ENCODE measurements at regions not wholly inside any gene's neighbourhood (a gene's known extent, or its start where the extent isn't known, plus 50 kb on each side); places are given as distances from the start of the nearest gene placed in this dataset.
A peak's percentile ranks its signal among the peaks of the same experiment; 100 is the strongest.

GRCh38 chr6:63392092-63392724, 72.4 kb upstream of the LGSN start:
- Mint-ChIP-seq H3K4me3 (ENCODE audit: unreplicated experiment) (no peak overlapping the region), H3K36me3 (ENCODE audit: insufficient read depth, unreplicated experiment) (no peaks in the 10 kb centered on the region), H3K27ac (ENCODE audit: low read depth, unreplicated experiment) (no peak overlapping the region), H3K9me3 (ENCODE audit: unreplicated experiment) (no peaks in the 10 kb centered on the region), H3K27me3 (ENCODE audit: insufficient read depth, unreplicated experiment) (no peaks in the 10 kb centered on the region), H3K4me1 (ENCODE audit: insufficient read depth, unreplicated experiment) (no peaks in the 10 kb centered on the region)
- ChIA-PET POLR2A (no interaction called here), CTCF (no interaction called here)
- DNase-seq (ENCODE audit: unreplicated experiment): no peak
- TF ChIP-seq CTCF (IDR thresholded peaks at IDR 0.05; ENCODE audit: unreplicated experiment): no peak
- BruUV-seq (replicated peaks): no TSS peak
- intact Hi-C loops (cut with micrococcal nuclease): no loop called here

GRCh38 chr6:63394656-63395308, 75.0 kb upstream of the LGSN start:
- TF ChIP-seq CTCF (IDR thresholded peaks at IDR 0.05; ENCODE audit: unreplicated experiment): no peak
- no peak overlapping the region for H3K4me3 Mint-ChIP-seq (ENCODE audit: unreplicated experiment)
- no peaks in the 10 kb centered on the region for H3K36me3 Mint-ChIP-seq (ENCODE audit: insufficient read depth, unreplicated experiment)
- POLR2A ChIA-PET: interaction anchor here (0.6 kb wide), 1 partner anchor 102 kb away, joined by 3 read pairs; no protein-coding TSS in a partner anchor
- H3K27ac Mint-ChIP-seq (ENCODE audit: low read depth, unreplicated experiment): no peak overlapping the region
- no peak for DNase-seq (ENCODE audit: unreplicated experiment)
- H3K9me3 Mint-ChIP-seq (ENCODE audit: unreplicated experiment): no peaks in the 10 kb centered on the region
- intact Hi-C loops (cut with micrococcal nuclease): no loop called here
- BruUV-seq (replicated peaks): no TSS peak
- CTCF ChIA-PET: no interaction called here
- H3K4me1 Mint-ChIP-seq (ENCODE audit: insufficient read depth, unreplicated experiment): no peaks in the 10 kb centered on the region
- no peaks in the 10 kb centered on the region for H3K27me3 Mint-ChIP-seq (ENCODE audit: insufficient read depth, unreplicated experiment)

- no peak for TF ChIP-seq CTCF (IDR thresholded peaks at IDR 0.05; ENCODE audit: unreplicated experiment)
- Mint-ChIP-seq H3K4me1 (ENCODE audit: insufficient read depth, unreplicated experiment) (no peaks in the 10 kb centered on the region), H3K27ac (ENCODE audit: low read depth, unreplicated experiment) (no peak overlapping the region), H3K4me3 (ENCODE audit: unreplicated experiment) (no peak overlapping the region), H3K36me3 (ENCODE audit: insufficient read depth, unreplicated experiment) (no peaks in the 10 kb centered on the region), H3K9me3 (ENCODE audit: unreplicated experiment) (no peaks in the 10 kb centered on the region), H3K27me3 (ENCODE audit: insufficient read depth, unreplicated experiment) (no peaks in the 10 kb centered on the region)
- no TSS peak for BruUV-seq (replicated peaks)
- ChIA-PET POLR2A (interaction anchor here (0.6 kb wide), 1 partner anchor 331 kb away, joined by 3 read pairs; no protein-coding TSS in a partner anchor), CTCF (no interaction called here)
- DNase-seq (ENCODE audit: unreplicated experiment): no peak
- intact Hi-C loops (cut with micrococcal nuclease): no loop called here
These were observed 75.6 kb upstream of the LGSN start for GRCh38 chr6:63395381-63395780.

- H3K27me3 Mint-ChIP-seq (ENCODE audit: insufficient read depth, unreplicated experiment): no peaks in the 10 kb centered on the region
- no TSS peak for BruUV-seq (replicated peaks)
- H3K27ac Mint-ChIP-seq (ENCODE audit: low read depth, unreplicated experiment): no peak overlapping the region
- TF ChIP-seq CTCF (IDR thresholded peaks at IDR 0.05; ENCODE audit: unreplicated experiment): no peak
- POLR2A ChIA-PET: no interaction called here
- intact Hi-C loops (cut with micrococcal nuclease): no loop called here
- peak; percentile 2 for DNase-seq (ENCODE audit: unreplicated experiment)
- no peak overlapping the region for H3K4me3 Mint-ChIP-seq (ENCODE audit: unreplicated experiment)
- CTCF ChIA-PET: no interaction called here
- peaks cover 4% of the 10 kb centered on the region for H3K4me1 Mint-ChIP-seq (ENCODE audit: insufficient read depth, unreplicated experiment)
- no peaks in the 10 kb centered on the region for H3K36me3 Mint-ChIP-seq (ENCODE audit: insufficient read depth, unreplicated experiment)
- no peaks in the 10 kb centered on the region for H3K9me3 Mint-ChIP-seq (ENCODE audit: unreplicated experiment)
These were observed 83.9 kb upstream of the LGSN start for GRCh38 chr6:63403725-63404124.
